Pulmonary artery endothelial cell (primary cell): ENCODE measurements at regions not wholly inside any gene's neighbourhood (a gene's known extent, or its start where the extent isn't known, plus 50 kb on each side); places are given as distances from the start of the nearest gene placed in this dataset.

ENCODE experiments used
- DNase-seq: peaks from one replicate; pipeline ENCODE4 v3.0.0-alpha.2; 2011; ENCODE audit warnings: low read depth, low spot score

DNA sequence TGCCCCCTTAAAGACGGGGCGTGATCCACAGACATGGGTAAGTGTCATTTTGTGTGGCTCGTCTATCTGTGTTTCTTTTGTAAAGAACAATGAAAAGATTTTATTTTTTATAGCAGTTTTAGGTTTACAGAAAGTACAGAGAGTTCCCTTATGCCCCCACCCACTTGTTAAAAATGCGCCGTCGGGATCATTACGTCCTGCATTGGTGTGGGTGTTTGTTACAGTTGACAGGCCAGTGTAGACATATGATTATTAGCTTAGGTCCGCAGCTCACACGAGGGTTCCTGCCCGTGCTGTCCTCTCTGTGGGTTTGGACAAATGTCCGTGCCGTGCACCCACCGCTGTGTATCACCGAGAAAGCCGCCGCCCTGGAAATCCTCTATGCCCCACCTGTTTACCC, 50.5 kb downstream of the RGS12 start:
- no peak for DNase-seq

- no peak for DNase-seq
These were observed 51.3 kb downstream of the RGS12 start for GRCh38 chr4:3344104-3344503.

- no peak for DNase-seq
These were observed 51.8 kb downstream of the RGS12 start for GRCh38 chr4:3344596-3344995.

GRCh38 chr4:3345384-3345783, 52.6 kb downstream of the RGS12 start:
- DNase-seq: no peak

- peak; percentile 33 for DNase-seq
These were observed 53.3 kb downstream of the RGS12 start for GRCh38 chr4:3346146-3346545.

GRCh38 chr4:3347871-3348270, 55.0 kb downstream of the RGS12 start:
- DNase-seq: no peak

GRCh38 chr4:3348621-3349020, 55.8 kb downstream of the RGS12 start:
- no peak for DNase-seq

DNA sequence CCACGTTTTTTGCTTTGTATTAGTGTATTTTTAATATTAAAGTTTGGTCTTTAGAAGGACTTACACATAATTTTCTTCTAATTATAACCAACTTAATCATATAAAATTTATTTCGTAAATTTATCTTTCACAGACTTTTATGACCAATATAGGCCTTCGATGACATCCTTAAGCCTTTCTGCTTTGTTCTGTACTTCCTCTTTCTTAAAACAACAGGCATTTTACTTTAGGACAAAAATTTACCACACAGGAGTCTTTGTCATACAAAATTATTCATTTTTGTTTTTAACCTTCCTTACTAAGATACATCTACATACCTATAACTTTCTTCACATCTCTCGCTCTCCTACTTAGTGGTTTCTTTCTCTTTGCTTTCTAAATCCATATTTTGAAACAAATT, 56.3 kb downstream of the RGS12 start:
- DNase-seq: no peak

DNA sequence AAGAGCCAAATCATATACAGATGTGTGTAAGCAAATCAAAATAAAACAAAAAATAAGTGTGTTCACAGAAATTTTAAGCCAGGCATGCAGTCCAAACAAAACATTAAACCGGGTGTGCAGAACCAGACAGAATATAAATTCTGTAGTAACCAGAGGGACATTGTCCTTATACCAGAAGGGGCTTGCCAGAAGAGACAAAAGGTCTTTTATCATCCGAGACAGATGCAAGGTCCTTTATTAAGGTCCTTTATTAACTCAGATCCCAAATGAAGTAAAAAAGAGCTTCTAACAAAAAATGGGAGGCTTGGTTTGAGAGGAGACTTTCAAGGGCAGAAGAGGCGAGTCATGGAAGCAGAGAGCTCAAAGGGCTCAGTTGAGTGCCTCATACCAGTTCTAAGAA, 59.2 kb downstream of the RGS12 start:
- no peak for DNase-seq

DNA sequence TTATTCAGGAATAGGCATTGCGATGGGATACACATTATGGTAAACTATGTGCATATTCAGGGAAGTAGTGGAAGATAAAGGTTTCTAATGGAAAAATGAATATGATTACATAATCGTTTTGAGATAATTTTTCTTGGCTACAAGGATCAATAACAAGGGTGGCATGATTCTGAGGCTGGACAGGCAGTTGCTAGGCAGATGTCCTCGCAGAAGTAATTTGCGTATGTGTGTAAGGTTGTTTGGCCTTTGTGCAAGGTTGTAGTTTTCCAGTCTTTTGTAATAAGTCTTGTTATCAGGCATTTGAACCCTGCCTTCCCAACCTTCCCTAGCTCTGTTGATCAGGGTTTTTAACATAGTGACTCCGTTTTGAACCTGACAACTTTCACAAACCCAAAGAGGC, 59.7 kb downstream of the RGS12 start:
- DNase-seq: no peak

DNA sequence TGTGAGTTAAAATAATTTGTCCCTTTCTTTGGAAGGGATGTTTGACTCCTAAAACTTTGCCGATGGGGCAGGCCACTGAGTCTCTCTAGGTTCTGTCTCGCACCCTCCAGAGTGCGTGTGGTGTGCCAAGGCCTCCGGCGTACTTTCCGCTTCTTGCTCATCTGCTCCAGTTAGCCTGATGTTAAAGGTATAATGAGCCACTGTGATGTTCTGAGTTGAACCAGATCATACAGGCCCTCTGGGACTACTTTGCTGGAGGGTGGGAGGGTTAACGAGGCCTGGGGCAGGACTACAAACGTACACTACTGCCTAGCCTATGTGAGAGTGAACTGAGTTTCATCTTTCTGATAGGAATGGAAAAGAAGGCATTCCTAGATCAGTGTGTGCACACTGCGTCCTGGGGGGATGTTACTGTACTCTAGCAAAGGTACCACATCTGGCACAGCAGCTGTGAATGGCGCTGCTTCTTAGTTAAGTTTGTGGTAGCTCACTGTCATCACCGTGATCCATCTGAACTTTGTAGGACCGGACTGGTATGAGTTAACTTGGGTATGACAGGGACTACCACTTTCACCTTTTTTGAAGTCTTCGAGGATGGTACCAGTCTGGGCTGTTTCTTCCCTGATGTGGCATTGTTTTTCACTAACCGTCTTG, 60.2 kb downstream of the RGS12 start:
- DNase-seq: no peak

GRCh38 chr4:3353752-3354454, 61.1 kb downstream of the RGS12 start:
- no peak for DNase-seq

GRCh38 chr4:3354455-3354811, 61.6 kb downstream of the RGS12 start:
- DNase-seq: no peak

GRCh38 chr4:3355266-3355748, 62.5 kb downstream of the RGS12 start:
- no peak for DNase-seq

GRCh38 chr4:3358656-3359055, 65.8 kb downstream of the RGS12 start:
- no peak for DNase-seq

DNA sequence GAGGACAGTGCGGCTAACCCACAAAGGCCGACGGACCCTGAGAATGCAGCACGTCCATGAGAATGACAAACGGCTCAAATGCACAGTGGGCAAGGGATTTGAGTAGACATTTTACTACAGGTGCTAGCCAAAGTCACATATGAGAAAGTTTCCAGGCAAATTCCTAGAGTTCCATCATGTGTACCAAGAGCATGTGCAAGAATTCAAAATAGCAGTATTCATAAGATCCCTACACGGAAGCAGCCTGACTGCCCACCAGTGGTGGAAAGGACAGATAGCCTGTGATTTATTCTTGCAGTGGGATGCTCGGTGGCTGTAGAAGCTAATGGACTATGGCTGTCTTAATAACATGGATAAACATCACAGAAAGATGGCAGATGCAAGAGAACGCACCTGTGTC, 68.0 kb downstream of the RGS12 start:
- DNase-seq: no peak

DNA sequence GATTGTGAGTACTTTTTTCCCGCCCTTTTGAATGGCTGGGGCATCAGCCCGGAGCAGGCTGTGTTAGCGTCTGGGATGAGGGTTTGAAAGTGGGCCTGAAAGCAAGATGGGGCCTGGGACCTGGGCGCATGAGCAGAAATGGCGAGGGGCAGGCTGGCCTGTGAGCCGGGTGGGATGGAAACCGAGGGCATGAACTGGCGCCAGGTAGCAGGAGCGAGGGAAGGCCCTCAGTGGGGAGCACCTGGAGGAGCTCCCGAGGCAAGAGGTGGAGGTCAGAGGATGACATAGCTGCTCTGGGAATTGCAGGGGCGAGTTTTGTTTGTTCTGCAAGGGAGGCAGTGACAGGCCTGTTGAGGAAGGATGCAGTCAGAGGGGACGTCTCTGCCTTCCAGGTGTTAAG, 68.6 kb downstream of the RGS12 start:
- DNase-seq: no peak

DNA sequence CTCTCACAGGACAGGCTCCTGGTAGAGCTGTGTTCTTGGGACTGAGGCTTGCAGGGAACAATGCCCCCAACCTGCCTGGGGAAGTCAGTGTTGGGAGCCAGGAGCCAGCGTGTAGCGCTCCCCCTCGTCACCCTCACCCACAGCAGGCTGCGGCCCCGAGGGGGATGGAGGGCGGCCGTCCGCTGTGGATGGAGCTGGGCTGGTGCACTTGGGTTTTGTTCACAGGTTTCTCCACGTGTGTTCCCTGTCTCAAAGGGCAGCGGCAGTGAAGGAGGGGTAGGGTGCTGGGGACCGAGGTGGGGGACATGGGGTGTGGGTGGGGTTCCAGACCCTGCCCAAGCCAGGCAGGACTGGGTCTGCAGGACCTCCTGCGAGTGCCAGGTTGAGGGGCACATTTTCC, 69.1 kb downstream of the RGS12 start:
- DNase-seq: no peak

- no peak for DNase-seq
These were observed 69.8 kb downstream of the RGS12 start for GRCh38 chr4:3362431-3363287.

- no peak for DNase-seq
These were observed 70.8 kb downstream of the RGS12 start for GRCh38 chr4:3363411-3364141.

GRCh38 chr4:3364199-3364598, 71.4 kb downstream of the RGS12 start:
- DNase-seq: no peak
